ENCODE measurements at regions not wholly inside any gene's neighbourhood (a gene's known extent, or its start where the extent isn't known, plus 50 kb on each side); places are given as distances from the start of the nearest gene placed in this dataset.
A peak's percentile ranks its signal among the peaks of the same experiment; 100 is the strongest.

GRCh38 chr9:91036356-91036755 is 234.7 kb downstream of the SYK start:
- Histone ChIP-seq H3K9me3 (ENCODE audit: low read depth, low read length, poor library complexity, severe bottlenecking) (no peaks in the 10 kb centered on the region), H3K36me3 (ENCODE audit: insufficient read depth, low read length, poor library complexity, severe bottlenecking) (no peaks in the 10 kb centered on the region), H3K27me3 (replicated peaks; ENCODE audit: insufficient read depth, low read depth, low read length, poor library complexity) (no peaks in the 10 kb centered on the region), H3K27ac (ENCODE audit: low read depth, low read length, poor library complexity, severe bottlenecking) (no peak overlapping the region), H3K4me3 (ENCODE audit: low read depth, low read length, poor library complexity, severe bottlenecking) (no peak overlapping the region), H3K4me1 (ENCODE audit: insufficient read depth, low read length, poor library complexity, severe bottlenecking) (no peaks in the 10 kb centered on the region)
- ChIA-PET POLR2A (ENCODE audit: low non-redundant PET) (no interaction called here), CTCF (no interaction called here)
- no peak for DNase-seq (ENCODE audit: low spot score)
- no TSS peak for BruUV-seq (replicated peaks)
- TF ChIP-seq EZH2 (IDR thresholded peaks at IDR 0.05; ENCODE audit: borderline replicate concordance, low read depth, low read length, poor library complexity, severe bottlenecking) (no peak), CTCF (conservative IDR thresholded peaks at IDR 0.05; ENCODE audit: low read depth, low read length) (no peak)
- intact Hi-C loops (cut with micrococcal nuclease; ENCODE audit: unreplicated experiment) = loop anchor here (10.0 kb wide), 1 partner anchor 648 kb away; no protein-coding TSS in a partner anchor

GRCh38 chr9:91036826-91037510 is 235.3 kb downstream of the SYK start:
- Histone ChIP-seq H3K4me1 (ENCODE audit: insufficient read depth, low read length, poor library complexity, severe bottlenecking) (no peaks in the 10 kb centered on the region), H3K27ac (ENCODE audit: low read depth, low read length, poor library complexity, severe bottlenecking) (no peak overlapping the region), H3K27me3 (replicated peaks; ENCODE audit: insufficient read depth, low read depth, low read length, poor library complexity) (no peaks in the 10 kb centered on the region), H3K9me3 (ENCODE audit: low read depth, low read length, poor library complexity, severe bottlenecking) (no peaks in the 10 kb centered on the region), H3K36me3 (ENCODE audit: insufficient read depth, low read length, poor library complexity, severe bottlenecking) (no peaks in the 10 kb centered on the region), H3K4me3 (ENCODE audit: low read depth, low read length, poor library complexity, severe bottlenecking) (no peak overlapping the region)
- TF ChIP-seq EZH2 (IDR thresholded peaks at IDR 0.05; ENCODE audit: borderline replicate concordance, low read depth, low read length, poor library complexity, severe bottlenecking) (no peak), CTCF (conservative IDR thresholded peaks at IDR 0.05; ENCODE audit: low read depth, low read length) (peak; percentile 53)
- BruUV-seq (replicated peaks) = no TSS peak
- peak; percentile 69 for DNase-seq (ENCODE audit: low spot score)
- intact Hi-C loops (cut with micrococcal nuclease; ENCODE audit: unreplicated experiment) = loop anchor here (1.0 to 10.0 kb wide), 2 partner anchors 389 to 648 kb away; no protein-coding TSS in a partner anchor
- POLR2A ChIA-PET (ENCODE audit: low non-redundant PET) = no interaction called here
- CTCF ChIA-PET = interaction anchor here (0.8 kb wide), 1 partner anchor 389 kb away, joined by 3 read pairs; no protein-coding TSS in a partner anchor

DNA sequence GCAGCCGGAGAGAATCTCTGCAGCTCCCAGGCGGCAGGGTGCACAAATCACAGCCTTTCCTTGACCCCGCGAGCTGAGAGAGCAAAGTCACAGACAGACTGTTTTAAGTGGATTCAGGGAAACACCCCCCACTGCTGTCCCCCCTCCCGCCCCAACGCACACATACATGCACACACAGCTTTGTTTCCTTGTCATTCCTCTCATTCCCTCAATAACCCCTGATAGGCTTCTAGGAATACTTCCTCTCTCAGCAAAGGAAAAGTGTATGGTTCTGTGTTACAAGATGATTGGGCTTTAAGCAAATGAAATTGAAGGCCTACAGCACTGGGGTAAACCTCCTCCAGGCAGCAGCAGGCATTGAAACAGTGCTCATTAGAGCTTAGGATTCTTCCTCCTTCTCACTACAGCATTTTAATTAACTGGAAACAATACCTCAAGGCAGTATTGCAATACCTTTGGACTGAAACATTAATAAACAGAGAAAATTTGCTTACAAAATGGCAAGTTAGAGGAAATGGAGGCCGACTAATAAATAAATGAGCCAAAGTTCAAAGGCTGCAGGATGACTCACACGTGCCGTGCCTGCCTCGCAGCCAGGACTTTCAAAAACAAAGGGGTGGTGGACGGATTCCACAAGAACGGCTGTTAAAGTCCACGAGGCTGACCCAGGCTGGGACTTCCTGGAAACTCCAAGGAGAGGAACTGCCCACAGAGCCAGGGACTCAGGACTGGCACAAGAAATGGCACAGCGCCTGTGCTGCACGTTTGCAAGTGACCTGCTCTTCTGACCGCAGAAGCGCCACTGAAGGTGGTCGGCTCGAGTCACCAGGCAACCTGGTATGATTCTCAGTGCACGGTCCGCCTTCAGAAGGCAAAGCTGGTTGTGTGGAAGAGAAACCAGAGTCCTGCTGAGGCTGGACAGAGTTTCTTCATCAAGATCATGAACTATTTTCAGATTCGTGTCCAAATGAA is 236.2 kb downstream of the SYK start:
- Histone ChIP-seq H3K27me3 (replicated peaks; ENCODE audit: insufficient read depth, low read depth, low read length, poor library complexity) (no peaks in the 10 kb centered on the region), H3K9me3 (ENCODE audit: low read depth, low read length, poor library complexity, severe bottlenecking) (no peaks in the 10 kb centered on the region), H3K27ac (ENCODE audit: low read depth, low read length, poor library complexity, severe bottlenecking) (no peak overlapping the region), H3K4me1 (ENCODE audit: insufficient read depth, low read length, poor library complexity, severe bottlenecking) (no peaks in the 10 kb centered on the region), H3K36me3 (ENCODE audit: insufficient read depth, low read length, poor library complexity, severe bottlenecking) (no peaks in the 10 kb centered on the region), H3K4me3 (ENCODE audit: low read depth, low read length, poor library complexity, severe bottlenecking) (no peak overlapping the region)
- ChIA-PET CTCF (interaction anchor here (0.8 kb wide), 1 partner anchor 388 kb away, joined by 3 read pairs; no protein-coding TSS in a partner anchor), POLR2A (ENCODE audit: low non-redundant PET) (no interaction called here)
- intact Hi-C loops (cut with micrococcal nuclease; ENCODE audit: unreplicated experiment) = loop anchor here (1.0 to 10.0 kb wide), 2 partner anchors 389 to 647 kb away; no protein-coding TSS in a partner anchor
- DNase-seq (ENCODE audit: low spot score) = no peak
- TF ChIP-seq EZH2 (IDR thresholded peaks at IDR 0.05; ENCODE audit: borderline replicate concordance, low read depth, low read length, poor library complexity, severe bottlenecking) (no peak), CTCF (conservative IDR thresholded peaks at IDR 0.05; ENCODE audit: low read depth, low read length) (no peak)
- BruUV-seq (replicated peaks) = no TSS peak
